ENCODE measurements at regions not wholly inside any gene's neighbourhood (a gene's known extent, or its start where the extent isn't known, plus 50 kb on each side); places are given as distances from the start of the nearest gene placed in this dataset.

DNA sequence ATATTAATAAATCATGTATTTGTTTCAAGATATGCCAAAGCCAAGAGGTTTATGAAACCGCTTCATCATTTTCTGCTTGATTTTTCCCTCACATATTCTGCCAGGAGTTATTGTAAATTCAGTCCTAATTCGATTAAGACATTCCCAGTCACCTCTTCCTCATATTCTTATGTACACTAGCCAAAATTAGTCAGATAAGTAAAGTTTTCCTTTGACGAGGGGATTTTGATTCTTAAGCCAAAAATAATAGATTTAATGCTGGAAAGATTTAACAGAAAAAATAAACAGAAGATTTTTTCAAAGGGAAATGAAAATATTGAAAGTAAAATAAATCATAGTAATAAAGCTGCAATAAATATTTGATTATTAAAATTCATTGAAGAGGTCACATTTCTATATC, 51.0 kb upstream of the VEGFC start:
- POLR2A ChIA-PET: no interaction called here
- no TSS peak for BruUV-seq (replicated peaks)
- CTCF ChIA-PET (ENCODE audit: unreplicated experiment): no interaction called here

DNA sequence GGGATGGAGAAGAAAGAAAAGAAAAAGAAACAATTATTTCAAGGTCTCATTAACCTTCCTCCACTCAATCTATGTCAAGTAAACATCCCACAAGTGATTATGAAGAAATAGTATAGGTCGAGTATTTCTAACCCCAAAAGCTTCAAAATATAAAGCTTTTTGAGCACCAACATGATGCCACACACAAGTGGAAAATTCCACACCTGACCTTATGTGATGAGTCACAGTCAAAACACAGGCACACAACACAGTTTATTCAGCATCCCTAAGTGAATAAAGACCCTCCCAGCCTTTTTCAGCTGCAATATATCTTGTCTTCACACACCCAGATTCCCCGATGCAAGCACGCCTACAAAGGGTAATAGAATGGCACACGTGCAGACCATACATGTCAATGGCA, 51.7 kb upstream of the VEGFC start:
- POLR2A ChIA-PET: interaction anchor here (0.8 kb wide), 1 partner anchor 9 kb away, joined by 4 read pairs; no protein-coding TSS in a partner anchor
- no peak overlapping the region for H3K4me2 ChIP-seq (ENCODE audit: low read length)
- CTCF ChIA-PET (ENCODE audit: unreplicated experiment): interaction anchor here (0.6 kb wide), 1 partner anchor 213 kb away, joined by 3 read pairs; no protein-coding TSS in a partner anchor
- H3K79me2 ChIP-seq (ENCODE audit: insufficient read depth, low read depth, low read length): no peaks in the 10 kb centered on the region
- no peaks in the 10 kb centered on the region for H3K9me3 ChIP-seq (ENCODE audit: low read length)
- H3K36me3 ChIP-seq (ENCODE audit: insufficient read depth, low read length): no peaks in the 10 kb centered on the region
- no peak overlapping the region for H3K4me3 ChIP-seq (ENCODE audit: low read depth, low read length, poor library complexity, severe bottlenecking)
- TF ChIP-seq, protein P1, sequence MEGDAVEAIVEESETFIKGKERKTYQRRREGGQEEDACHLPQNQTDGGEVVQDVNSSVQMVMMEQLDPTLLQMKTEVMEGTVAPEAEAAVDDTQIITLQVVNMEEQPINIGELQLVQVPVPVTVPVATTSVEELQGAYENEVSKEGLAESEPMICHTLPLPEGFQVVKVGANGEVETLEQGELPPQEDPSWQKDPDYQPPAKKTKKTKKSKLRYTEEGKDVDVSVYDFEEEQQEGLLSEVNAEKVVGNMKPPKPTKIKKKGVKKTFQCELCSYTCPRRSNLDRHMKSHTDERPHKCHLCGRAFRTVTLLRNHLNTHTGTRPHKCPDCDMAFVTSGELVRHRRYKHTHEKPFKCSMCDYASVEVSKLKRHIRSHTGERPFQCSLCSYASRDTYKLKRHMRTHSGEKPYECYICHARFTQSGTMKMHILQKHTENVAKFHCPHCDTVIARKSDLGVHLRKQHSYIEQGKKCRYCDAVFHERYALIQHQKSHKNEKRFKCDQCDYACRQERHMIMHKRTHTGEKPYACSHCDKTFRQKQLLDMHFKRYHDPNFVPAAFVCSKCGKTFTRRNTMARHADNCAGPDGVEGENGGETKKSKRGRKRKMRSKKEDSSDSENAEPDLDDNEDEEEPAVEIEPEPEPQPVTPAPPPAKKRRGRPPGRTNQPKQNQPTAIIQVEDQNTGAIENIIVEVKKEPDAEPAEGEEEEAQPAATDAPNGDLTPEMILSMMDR (conservative IDR thresholded peaks at IDR 0.05; ENCODE audit: low read length): no peak
- TF ChIP-seq EZH2phosphoT487 (IDR thresholded peaks at IDR 0.05; ENCODE audit: borderline replicate concordance, low read depth, low read length): no peak
- no peak overlapping the region for H3K27ac ChIP-seq (ENCODE audit: low read depth, low read length, poor library complexity, severe bottlenecking)
- DNase-seq (ENCODE audit: low spot score): no peak
- no peaks in the 10 kb centered on the region for H4K20me1 ChIP-seq (ENCODE audit: insufficient read depth, low read length)
- H3K9me2 ChIP-seq (ENCODE audit: insufficient read depth, low read length): no peaks in the 10 kb centered on the region
- no TSS peak for BruUV-seq (replicated peaks)
- no peaks in the 10 kb centered on the region for H3K4me1 ChIP-seq (ENCODE audit: insufficient read depth, low read length, poor library complexity, severe bottlenecking)
- no peak overlapping the region for H2AFZ ChIP-seq (ENCODE audit: low read length)
- intact Hi-C loops (cut with micrococcal nuclease; ENCODE audit: unreplicated experiment): no loop called here

More for the DNA sequence above, 51.0 kb upstream of the VEGFC start:
- Histone ChIP-seq H3K79me2 (ENCODE audit: insufficient read depth, low read depth, low read length) (no peaks in the 10 kb centered on the region), H3K27ac (ENCODE audit: low read depth, low read length, poor library complexity, severe bottlenecking) (no peak overlapping the region), H4K20me1 (ENCODE audit: insufficient read depth, low read length) (no peaks in the 10 kb centered on the region), H3K9me3 (ENCODE audit: low read length) (no peaks in the 10 kb centered on the region), H3K4me3 (ENCODE audit: low read depth, low read length, poor library complexity, severe bottlenecking) (no peak overlapping the region), H3K9me2 (ENCODE audit: insufficient read depth, low read length) (no peaks in the 10 kb centered on the region), H3K4me1 (ENCODE audit: insufficient read depth, low read length, poor library complexity, severe bottlenecking) (no peaks in the 10 kb centered on the region), H3K36me3 (ENCODE audit: insufficient read depth, low read length) (no peaks in the 10 kb centered on the region), H2AFZ (ENCODE audit: low read length) (no peak overlapping the region), H3K4me2 (ENCODE audit: low read length) (no peak overlapping the region)
- no peak for DNase-seq (ENCODE audit: low spot score)
- intact Hi-C loops (cut with micrococcal nuclease; ENCODE audit: unreplicated experiment): no loop called here
- TF ChIP-seq, protein P1 (conservative IDR thresholded peaks at IDR 0.05; ENCODE audit: low read length): no peak
- no peak for TF ChIP-seq EZH2phosphoT487 (IDR thresholded peaks at IDR 0.05; ENCODE audit: borderline replicate concordance, low read depth, low read length)

DNA sequence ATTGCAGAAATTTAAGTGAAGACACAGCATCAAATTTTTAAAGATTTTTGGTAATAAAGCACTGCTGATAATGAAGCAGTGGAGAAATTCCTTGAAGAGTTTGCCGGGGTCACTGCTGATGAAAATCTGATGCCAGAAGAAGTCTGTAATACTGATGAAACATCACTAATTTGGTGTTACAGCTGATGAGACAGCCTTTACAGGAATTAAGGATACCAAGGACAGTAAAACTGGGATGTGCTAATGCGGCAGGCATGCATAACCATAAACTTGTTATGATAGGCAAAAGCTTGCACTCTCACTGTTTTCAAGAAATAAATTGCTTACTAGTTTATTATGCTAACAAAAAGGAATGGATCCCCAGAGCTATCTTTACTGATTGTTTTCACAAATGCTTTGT, 52.9 kb upstream of the VEGFC start:
- H3K9me2 ChIP-seq (ENCODE audit: insufficient read depth, low read length): no peaks in the 10 kb centered on the region
- BruUV-seq (replicated peaks): no TSS peak
- H3K4me2 ChIP-seq (ENCODE audit: low read length): no peak overlapping the region
- H3K4me1 ChIP-seq (ENCODE audit: insufficient read depth, low read length, poor library complexity, severe bottlenecking): no peaks in the 10 kb centered on the region
- ChIA-PET CTCF (ENCODE audit: unreplicated experiment) (no interaction called here), POLR2A (no interaction called here)
- H3K79me2 ChIP-seq (ENCODE audit: insufficient read depth, low read depth, low read length): no peaks in the 10 kb centered on the region
- no peak for DNase-seq (ENCODE audit: low spot score)
- TF ChIP-seq, protein P1 (conservative IDR thresholded peaks at IDR 0.05; ENCODE audit: low read length): no peak
- no peak for TF ChIP-seq EZH2phosphoT487 (IDR thresholded peaks at IDR 0.05; ENCODE audit: borderline replicate concordance, low read depth, low read length)
- H3K27ac ChIP-seq (ENCODE audit: low read depth, low read length, poor library complexity, severe bottlenecking): no peak overlapping the region
- no peaks in the 10 kb centered on the region for H4K20me1 ChIP-seq (ENCODE audit: insufficient read depth, low read length)
- H3K36me3 ChIP-seq (ENCODE audit: insufficient read depth, low read length): no peaks in the 10 kb centered on the region
- no peaks in the 10 kb centered on the region for H3K9me3 ChIP-seq (ENCODE audit: low read length)
- H3K4me3 ChIP-seq (ENCODE audit: low read depth, low read length, poor library complexity, severe bottlenecking): no peak overlapping the region
- intact Hi-C loops (cut with micrococcal nuclease; ENCODE audit: unreplicated experiment): no loop called here
- H2AFZ ChIP-seq (ENCODE audit: low read length): no peak overlapping the region
